HUES48 (cell line): ENCODE measurements at regions not wholly inside any gene's neighbourhood (a gene's known extent, or its start where the extent isn't known, plus 50 kb on each side); places are given as distances from the start of the nearest gene placed in this dataset.

Source experiments
- H3K27ac ChIP-seq: one replicate; pipeline ENCODE4 v1.7.0; 2013; ENCODE audit warnings: low read depth, low read length, inconsistent platforms
- H3K27me3 ChIP-seq: 2 replicates; pipeline ENCODE4 v1.6.1; 2013; ENCODE audit warnings: mild to moderate bottlenecking, low read length; ENCODE audit not compliant: control insufficient read depth, insufficient read depth
- H3K36me3 ChIP-seq: 2 replicates; pipeline ENCODE4 v1.6.1; 2013; ENCODE audit warnings: low read length; ENCODE audit not compliant: control insufficient read depth, insufficient read depth
- H3K4me1 ChIP-seq: 2 replicates; pipeline ENCODE4 v1.6.1; 2013; ENCODE audit warnings: mild to moderate bottlenecking, low read length; ENCODE audit not compliant: control insufficient read depth, insufficient read depth
- H3K4me3 ChIP-seq: 2 replicates; pipeline ENCODE4 v1.5.1; 2013; ENCODE audit warnings: mild to moderate bottlenecking, low read depth, low read length
- H3K9ac ChIP-seq: 2 replicates; pipeline ENCODE4 v1.6.1; 2013; ENCODE audit warnings: mild to moderate bottlenecking, low read depth, low read length, moderate library complexity
- H3K9me3 ChIP-seq: 2 replicates; pipeline ENCODE4 v1.6.1; 2013; ENCODE audit warnings: low read length; ENCODE audit not compliant: control insufficient read depth, insufficient read depth

GRCh38 chr9:28234894-28235277 lies 661.6 kb upstream of the C9orf72 start:
- Histone ChIP-seq H3K9ac (no peak overlapping the region), H3K4me3 (no peak overlapping the region), H3K36me3 (no peaks in the 10 kb centered on the region), H3K27me3 (no peaks in the 10 kb centered on the region), H3K4me1 (peaks cover 6% of the 10 kb centered on the region; the same call in 1 of the 2 replicates), H3K9me3 (no peaks in the 10 kb centered on the region), H3K27ac (peak overlapping the region; percentile 29)

GRCh38 chr9:28249424-28249823 lies 676.1 kb upstream of the C9orf72 start:
- H3K9me3 ChIP-seq, result no peaks in the 10 kb centered on the region
- no peaks in the 10 kb centered on the region for H3K4me1 ChIP-seq
- H3K27me3 ChIP-seq, result no peaks in the 10 kb centered on the region
- H3K9ac ChIP-seq, result no peak overlapping the region
- H3K27ac ChIP-seq, result no peak overlapping the region
- no peak overlapping the region for H3K4me3 ChIP-seq
- no peaks in the 10 kb centered on the region for H3K36me3 ChIP-seq

GRCh38 chr9:28255174-28255573 lies 681.9 kb upstream of the C9orf72 start:
- Histone ChIP-seq H3K9me3 (no peaks in the 10 kb centered on the region), H3K27me3 (no peaks in the 10 kb centered on the region), H3K4me3 (no peak overlapping the region), H3K9ac (no peak overlapping the region), H3K36me3 (no peaks in the 10 kb centered on the region), H3K4me1 (no peaks in the 10 kb centered on the region), H3K27ac (no peak overlapping the region)

GRCh38 chr9:28260330-28260729 lies 687.0 kb upstream of the C9orf72 start:
- Histone ChIP-seq H3K9me3 (no peaks in the 10 kb centered on the region), H3K4me3 (no peak overlapping the region), H3K4me1 (peaks cover 5% of the 10 kb centered on the region; the same call in 1 of the 2 replicates), H3K9ac (no peak overlapping the region), H3K27ac (no peak overlapping the region), H3K27me3 (no peaks in the 10 kb centered on the region), H3K36me3 (no peaks in the 10 kb centered on the region)

GRCh38 chr9:28264368-28264767 lies 691.1 kb upstream of the C9orf72 start:
- H3K9ac ChIP-seq, result no peak overlapping the region
- H3K9me3 ChIP-seq, result no peaks in the 10 kb centered on the region
- no peaks in the 10 kb centered on the region for H3K27me3 ChIP-seq
- peaks cover 5% of the 10 kb centered on the region; the same call in 1 of the 2 replicates for H3K4me1 ChIP-seq
- no peak overlapping the region for H3K4me3 ChIP-seq
- no peak overlapping the region for H3K27ac ChIP-seq
- H3K36me3 ChIP-seq, result no peaks in the 10 kb centered on the region

GRCh38 chr9:28267351-28267750 lies 694.1 kb upstream of the C9orf72 start:
- H3K4me1 ChIP-seq, result no peaks in the 10 kb centered on the region
- H3K9ac ChIP-seq, result no peak overlapping the region
- H3K27me3 ChIP-seq, result no peaks in the 10 kb centered on the region
- no peak overlapping the region for H3K27ac ChIP-seq
- no peaks in the 10 kb centered on the region for H3K9me3 ChIP-seq
- no peaks in the 10 kb centered on the region for H3K36me3 ChIP-seq
- H3K4me3 ChIP-seq, result no peak overlapping the region

- Histone ChIP-seq H3K27ac (no peak overlapping the region), H3K4me3 (no peak overlapping the region), H3K9ac (no peak overlapping the region), H3K36me3 (no peaks in the 10 kb centered on the region), H3K4me1 (no peaks in the 10 kb centered on the region), H3K27me3 (no peaks in the 10 kb centered on the region), H3K9me3 (no peaks in the 10 kb centered on the region)
Observed at GRCh38 chr9:28270156-28270555, 696.9 kb upstream of the C9orf72 start.

GRCh38 chr9:28272127-28272526 lies 698.8 kb upstream of the C9orf72 start:
- Histone ChIP-seq H3K9ac (no peak overlapping the region), H3K4me1 (no peaks in the 10 kb centered on the region), H3K36me3 (no peaks in the 10 kb centered on the region), H3K27ac (no peak overlapping the region), H3K4me3 (no peak overlapping the region), H3K27me3 (no peaks in the 10 kb centered on the region), H3K9me3 (no peaks in the 10 kb centered on the region)

- no peaks in the 10 kb centered on the region for H3K36me3 ChIP-seq
- H3K4me3 ChIP-seq, result no peak overlapping the region
- no peaks in the 10 kb centered on the region for H3K9me3 ChIP-seq
- no peaks in the 10 kb centered on the region for H3K27me3 ChIP-seq
- no peaks in the 10 kb centered on the region; the same call in 1 of the 2 replicates for H3K4me1 ChIP-seq
- H3K9ac ChIP-seq, result no peak overlapping the region
- H3K27ac ChIP-seq, result no peak overlapping the region
Observed at GRCh38 chr9:28287455-28287854, 714.2 kb upstream of the C9orf72 start.

- H3K4me1 ChIP-seq, result no peaks in the 10 kb centered on the region; the same call in 1 of the 2 replicates
- H3K4me3 ChIP-seq, result no peak overlapping the region
- H3K27me3 ChIP-seq, result no peaks in the 10 kb centered on the region
- H3K36me3 ChIP-seq, result no peaks in the 10 kb centered on the region
- H3K27ac ChIP-seq, result no peak overlapping the region
- no peaks in the 10 kb centered on the region for H3K9me3 ChIP-seq
- no peak overlapping the region for H3K9ac ChIP-seq
Observed at GRCh38 chr9:28289746-28290145, 716.5 kb upstream of the C9orf72 start.

- Histone ChIP-seq H3K36me3 (no peaks in the 10 kb centered on the region), H3K4me1 (no peaks in the 10 kb centered on the region; the same call in 1 of the 2 replicates), H3K9me3 (no peaks in the 10 kb centered on the region), H3K9ac (no peak overlapping the region), H3K27ac (no peak overlapping the region), H3K4me3 (no peak overlapping the region), H3K27me3 (no peaks in the 10 kb centered on the region)
Observed at GRCh38 chr9:28293369-28294090, 720.2 kb upstream of the C9orf72 start.
